ENCODE measurements at regions not wholly inside any gene's neighbourhood (a gene's known extent, or its start where the extent isn't known, plus 50 kb on each side); places are given as distances from the start of the nearest gene placed in this dataset.

DNA sequence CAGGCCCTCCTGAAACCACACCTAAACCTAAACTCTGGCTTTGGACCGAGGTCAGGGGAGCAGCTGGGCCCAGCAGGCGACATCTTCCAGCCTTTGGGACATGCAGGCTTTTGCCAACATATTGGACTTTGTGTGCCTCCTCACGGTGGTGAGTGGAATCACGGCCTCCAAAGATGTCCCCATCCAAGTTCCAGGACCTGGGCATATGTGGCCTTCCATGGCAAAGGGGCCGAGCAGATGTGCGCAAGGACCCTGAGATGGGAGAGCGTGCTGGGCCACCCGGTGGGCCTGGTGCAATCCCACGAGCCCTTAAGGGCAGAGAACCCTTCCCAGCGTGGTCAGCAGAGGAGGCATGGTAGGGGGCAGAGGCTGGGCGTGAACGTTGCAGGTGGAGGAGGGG lies 160.8 kb upstream of the C1orf174 start:
- TF ChIP-seq TCF7L2 (IDR thresholded peaks at IDR 0.05; ENCODE audit: low read depth, low read length) (no peak), SIN3A (IDR thresholded peaks at IDR 0.05; ENCODE audit: borderline replicate concordance, insufficient read depth, low read depth, low read length) (no peak)
- TF ChIP-seq, protein P1, sequence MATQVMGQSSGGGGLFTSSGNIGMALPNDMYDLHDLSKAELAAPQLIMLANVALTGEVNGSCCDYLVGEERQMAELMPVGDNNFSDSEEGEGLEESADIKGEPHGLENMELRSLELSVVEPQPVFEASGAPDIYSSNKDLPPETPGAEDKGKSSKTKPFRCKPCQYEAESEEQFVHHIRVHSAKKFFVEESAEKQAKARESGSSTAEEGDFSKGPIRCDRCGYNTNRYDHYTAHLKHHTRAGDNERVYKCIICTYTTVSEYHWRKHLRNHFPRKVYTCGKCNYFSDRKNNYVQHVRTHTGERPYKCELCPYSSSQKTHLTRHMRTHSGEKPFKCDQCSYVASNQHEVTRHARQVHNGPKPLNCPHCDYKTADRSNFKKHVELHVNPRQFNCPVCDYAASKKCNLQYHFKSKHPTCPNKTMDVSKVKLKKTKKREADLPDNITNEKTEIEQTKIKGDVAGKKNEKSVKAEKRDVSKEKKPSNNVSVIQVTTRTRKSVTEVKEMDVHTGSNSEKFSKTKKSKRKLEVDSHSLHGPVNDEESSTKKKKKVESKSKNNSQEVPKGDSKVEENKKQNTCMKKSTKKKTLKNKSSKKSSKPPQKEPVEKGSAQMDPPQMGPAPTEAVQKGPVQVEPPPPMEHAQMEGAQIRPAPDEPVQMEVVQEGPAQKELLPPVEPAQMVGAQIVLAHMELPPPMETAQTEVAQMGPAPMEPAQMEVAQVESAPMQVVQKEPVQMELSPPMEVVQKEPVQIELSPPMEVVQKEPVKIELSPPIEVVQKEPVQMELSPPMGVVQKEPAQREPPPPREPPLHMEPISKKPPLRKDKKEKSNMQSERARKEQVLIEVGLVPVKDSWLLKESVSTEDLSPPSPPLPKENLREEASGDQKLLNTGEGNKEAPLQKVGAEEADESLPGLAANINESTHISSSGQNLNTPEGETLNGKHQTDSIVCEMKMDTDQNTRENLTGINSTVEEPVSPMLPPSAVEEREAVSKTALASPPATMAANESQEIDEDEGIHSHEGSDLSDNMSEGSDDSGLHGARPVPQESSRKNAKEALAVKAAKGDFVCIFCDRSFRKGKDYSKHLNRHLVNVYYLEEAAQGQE (IDR thresholded peaks at IDR 0.05; ENCODE audit: insufficient read depth in 1 of 2, low read depth in 2 of 2, low read length in 1 of 2) = no peak
- TF ChIP-seq, protein P2, sequence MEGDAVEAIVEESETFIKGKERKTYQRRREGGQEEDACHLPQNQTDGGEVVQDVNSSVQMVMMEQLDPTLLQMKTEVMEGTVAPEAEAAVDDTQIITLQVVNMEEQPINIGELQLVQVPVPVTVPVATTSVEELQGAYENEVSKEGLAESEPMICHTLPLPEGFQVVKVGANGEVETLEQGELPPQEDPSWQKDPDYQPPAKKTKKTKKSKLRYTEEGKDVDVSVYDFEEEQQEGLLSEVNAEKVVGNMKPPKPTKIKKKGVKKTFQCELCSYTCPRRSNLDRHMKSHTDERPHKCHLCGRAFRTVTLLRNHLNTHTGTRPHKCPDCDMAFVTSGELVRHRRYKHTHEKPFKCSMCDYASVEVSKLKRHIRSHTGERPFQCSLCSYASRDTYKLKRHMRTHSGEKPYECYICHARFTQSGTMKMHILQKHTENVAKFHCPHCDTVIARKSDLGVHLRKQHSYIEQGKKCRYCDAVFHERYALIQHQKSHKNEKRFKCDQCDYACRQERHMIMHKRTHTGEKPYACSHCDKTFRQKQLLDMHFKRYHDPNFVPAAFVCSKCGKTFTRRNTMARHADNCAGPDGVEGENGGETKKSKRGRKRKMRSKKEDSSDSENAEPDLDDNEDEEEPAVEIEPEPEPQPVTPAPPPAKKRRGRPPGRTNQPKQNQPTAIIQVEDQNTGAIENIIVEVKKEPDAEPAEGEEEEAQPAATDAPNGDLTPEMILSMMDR (IDR thresholded peaks at IDR 0.05) = no peak

All from Panc1 (cell line).